Neuronal stem cell (in vitro differentiated cells): ENCODE measurements at regions not wholly inside any gene's neighbourhood (a gene's known extent, or its start where the extent isn't known, plus 50 kb on each side); places are given as distances from the start of the nearest gene placed in this dataset.
"Not testable (repeated sequence)": the region's sequence is repeated elsewhere in the genome, so short reads cannot be mapped to it uniquely, and the experiment has no call there.

Source experiments
- DNase-seq: peaks from one replicate; pipeline ENCODE4 v3.0.0-alpha.2; 2013; ENCODE audit warnings: low spot score
- H2AFZ ChIP-seq: one replicate; pipeline ENCODE4 v1.6.1; 2013; ENCODE audit warnings: mild to moderate bottlenecking, low read length, inconsistent platforms
- H2AK5ac ChIP-seq: 2 replicates; pipeline ENCODE4 v1.6.1; 2013; ENCODE audit warnings: low read depth, mild to moderate bottlenecking, inconsistent platforms, low read length, moderate library complexity, mixed read lengths
- H2BK120ac ChIP-seq: 2 replicates; pipeline ENCODE4 v1.6.1; 2013; ENCODE audit warnings: low read depth, mild to moderate bottlenecking, inconsistent platforms, low read length, moderate library complexity, mixed read lengths
- H2BK12ac ChIP-seq: one replicate; pipeline ENCODE4 v1.6.1; 2013; ENCODE audit warnings: low read length, inconsistent platforms
- H2BK15ac ChIP-seq: 2 replicates; pipeline ENCODE4 v1.6.1; 2013; ENCODE audit warnings: mild to moderate bottlenecking, low read length, inconsistent platforms, mixed read lengths
- H2BK5ac ChIP-seq: one replicate; pipeline ENCODE4 v1.6.1; 2013; ENCODE audit warnings: inconsistent platforms, mild to moderate bottlenecking, low read length, moderate library complexity
- H3K14ac ChIP-seq: one replicate; pipeline ENCODE4 v1.6.1; 2013; ENCODE audit warnings: low read length, inconsistent platforms
- H3K18ac ChIP-seq: 2 replicates; pipeline ENCODE4 v1.6.1; 2013; ENCODE audit warnings: low read length, inconsistent platforms
- H3K23ac ChIP-seq: 2 replicates; pipeline ENCODE4 v1.6.1; 2013; ENCODE audit warnings: low read depth, mild to moderate bottlenecking, mixed read lengths, low read length, inconsistent platforms; ENCODE audit not compliant: poor library complexity
- H3K27ac ChIP-seq: replicated peaks from 3 replicates; pipeline ENCODE4 v1.5.1; 2013; ENCODE audit warnings: low read length, inconsistent platforms
- H3K27me3 ChIP-seq, 3 experiments: 2 replicates each; pipeline ENCODE4 v1.6.1; 2013; ENCODE audit warnings: low read length in 3 of 3, mild to moderate bottlenecking in 2 of 3, inconsistent platforms in 1 of 3, low read depth in 1 of 3, mixed read lengths in 1 of 3, moderate library complexity in 1 of 3; ENCODE audit not compliant: control insufficient read depth in 3 of 3, insufficient read depth in 3 of 3
- H3K36me3 ChIP-seq, 2 donors: replicated peaks in 1 of 2; 2 replicates each; pipeline ENCODE4 v1.6.1; 2013; ENCODE audit warnings: low read length in 2 of 2; ENCODE audit not compliant: control insufficient read depth in 2 of 2, insufficient read depth in 2 of 2
- H3K4ac ChIP-seq: 2 replicates; pipeline ENCODE4 v1.6.1; 2013; ENCODE audit warnings: inconsistent platforms, mild to moderate bottlenecking, low read length, moderate library complexity
- H3K4me1 ChIP-seq, 2 donors: 1 replicate in 1 of 2; 2 replicates in 1 of 2; pipeline ENCODE4 v1.6.1; 2013; ENCODE audit warnings: low read length in 2 of 2, low read depth in 1 of 2; ENCODE audit not compliant: control insufficient read depth in 2 of 2, insufficient read depth in 1 of 2
- H3K4me2 ChIP-seq: one replicate; pipeline ENCODE4 v1.6.1; 2013; ENCODE audit warnings: mild to moderate bottlenecking, low read length, inconsistent platforms; ENCODE audit not compliant: insufficient read depth, poor library complexity, severe bottlenecking
- H3K4me3 ChIP-seq, 2 donors: 2 replicates each; pipeline ENCODE4 v1.5.1; 2013; ENCODE audit warnings: low read length in 2 of 2, mild to moderate bottlenecking in 2 of 2, inconsistent platforms in 1 of 2, moderate library complexity in 1 of 2
- H3K79me1 ChIP-seq: one replicate; pipeline ENCODE4 v1.6.1; 2013; ENCODE audit warnings: low read depth, mild to moderate bottlenecking, inconsistent platforms, low read length, moderate library complexity
- H3K9ac ChIP-seq: one replicate; pipeline ENCODE4 v1.6.1; 2013; ENCODE audit warnings: mild to moderate bottlenecking, low read depth, low read length, inconsistent platforms; ENCODE audit not compliant: poor library complexity
- H3K9me3 ChIP-seq, 2 donors: replicated peaks in 1 of 2; 2 replicates each; pipeline versions ENCODE3 to v1.6.1; 2013; ENCODE audit warnings: low read length in 2 of 2, mild to moderate bottlenecking in 2 of 2, inconsistent platforms in 1 of 2, low read depth in 1 of 2, mixed read lengths in 1 of 2, moderate library complexity in 1 of 2; ENCODE audit not compliant: control insufficient read depth in 2 of 2, insufficient read depth in 1 of 2
- H4K8ac ChIP-seq: one replicate; pipeline ENCODE4 v1.6.1; 2013; ENCODE audit warnings: low read depth, mild to moderate bottlenecking, inconsistent platforms, low read length, moderate library complexity
- H4K91ac ChIP-seq: one replicate; pipeline ENCODE4 v1.6.1; 2013; ENCODE audit warnings: low read length, low read depth, mild to moderate bottlenecking, inconsistent platforms; ENCODE audit not compliant: poor library complexity
- WGBS, 2 donors: extraction: QIAGEN DNeasy Blood & Tissue Kit; methylation state at CpG; one replicate each; pipeline ENCODE4 v1.1.7; 2013; ENCODE audit warnings: missing lambda C conversion rate in 2 of 2, mixed read lengths in 1 of 2; ENCODE audit not compliant: insufficient read length in 2 of 2, insufficient replicate concordance in 1 of 2; ENCODE audit errors: extremely low coverage in 2 of 2; 5-methylcytosine and 5-hydroxymethylcytosine counted together

- not testable (repeated sequence) for H4K91ac ChIP-seq, H2BK15ac ChIP-seq, H3K36me3 ChIP-seq, H2BK120ac ChIP-seq, H2AK5ac ChIP-seq, H2BK12ac ChIP-seq, H3K4me1 ChIP-seq, H3K4ac ChIP-seq, H3K18ac ChIP-seq, DNase-seq, H3K9ac ChIP-seq, H3K27ac ChIP-seq, H4K8ac ChIP-seq, H3K79me1 ChIP-seq, H3K23ac ChIP-seq, H3K4me2 ChIP-seq, H3K14ac ChIP-seq, H3K27me3 ChIP-seq, H3K4me3 ChIP-seq, H2AFZ ChIP-seq, H2BK5ac ChIP-seq
- H3K9me3 ChIP-seq, result peaks cover 0 to 18% of the 10 kb centered on the region in 2 donors
- no CpG with 5 or more reads among the region's 6 CpGs for WGBS, 2 donors
Observed at GRCh38 chr6:121797598-121797997, 362.2 kb downstream of the GJA1 start.

- H2BK12ac ChIP-seq, H3K4me3 ChIP-seq, H3K4ac ChIP-seq: not testable (repeated sequence)
Observed at GRCh38 chr6:121798126-121798525, 362.7 kb downstream of the GJA1 start.

GRCh38 chr6:121799574-121799973 lies 364.1 kb downstream of the GJA1 start:
- Histone ChIP-seq H3K4me2 (no peak overlapping the region), H2AK5ac (no peak overlapping the region), H3K27ac (no peak overlapping the region), H3K4me3 (no peak overlapping the region), H3K9me3 (peaks cover 0 to 18% of the 10 kb centered on the region in 2 donors), H3K23ac (no peak overlapping the region), H3K18ac (no peak overlapping the region), H2BK12ac (no peak overlapping the region), H3K9ac (no peak overlapping the region), H2BK15ac (no peak overlapping the region), H4K91ac (no peak overlapping the region), H4K8ac (no peak overlapping the region), H3K4me1 (no peaks in the 10 kb centered on the region), H3K27me3 (no peaks in the 10 kb centered on the region), H3K36me3 (no peaks in the 10 kb centered on the region), H2BK120ac (no peak overlapping the region), H3K14ac (no peak overlapping the region), H2BK5ac (no peak overlapping the region), H3K79me1 (no peaks in the 10 kb centered on the region), H2AFZ (no peak overlapping the region), H3K4ac (no peak overlapping the region)
- no peak for DNase-seq

More at GRCh38 chr6:121798126-121798525, 362.7 kb downstream of the GJA1 start:
- peaks cover 0 to 18% of the 10 kb centered on the region in 2 donors for H3K9me3 ChIP-seq
- not testable (repeated sequence) for H2BK120ac ChIP-seq, H3K79me1 ChIP-seq, DNase-seq, H3K14ac ChIP-seq, H3K36me3 ChIP-seq, H3K18ac ChIP-seq, H3K27me3 ChIP-seq, H2BK5ac ChIP-seq, H2AFZ ChIP-seq, H4K8ac ChIP-seq, H3K4me1 ChIP-seq, H2AK5ac ChIP-seq, H3K27ac ChIP-seq, H3K4me2 ChIP-seq, H2BK15ac ChIP-seq, H4K91ac ChIP-seq, H3K23ac ChIP-seq, H3K9ac ChIP-seq
- WGBS, 2 donors, result no CpG with 5 or more reads among the region's 1 CpG

- no peak overlapping the region for H3K27ac ChIP-seq
- no peak overlapping the region for H2BK15ac ChIP-seq
- H4K8ac ChIP-seq, result no peak overlapping the region
- no peaks in the 10 kb centered on the region for H3K27me3 ChIP-seq
- H3K4me2 ChIP-seq, result no peak overlapping the region
- no peak overlapping the region for H3K4ac ChIP-seq
- no peak overlapping the region for H2BK5ac ChIP-seq
- no peak overlapping the region for H3K14ac ChIP-seq
- H2AFZ ChIP-seq, result no peak overlapping the region
- no CpG with 5 or more reads among the region's 1 CpG for WGBS, 2 donors
- H3K9me3 ChIP-seq, result peaks cover 0 to 18% of the 10 kb centered on the region in 2 donors
- DNase-seq, result no peak
- no peak overlapping the region for H4K91ac ChIP-seq
- no peaks in the 10 kb centered on the region for H3K79me1 ChIP-seq
- no peak overlapping the region for H3K4me3 ChIP-seq
- H2BK120ac ChIP-seq, result no peak overlapping the region
- H3K23ac ChIP-seq, result no peak overlapping the region
- no peaks in the 10 kb centered on the region for H3K36me3 ChIP-seq
- H2AK5ac ChIP-seq, result no peak overlapping the region
- H3K4me1 ChIP-seq, result no peaks in the 10 kb centered on the region
- H2BK12ac ChIP-seq, result no peak overlapping the region
- no peak overlapping the region for H3K18ac ChIP-seq
- no peak overlapping the region for H3K9ac ChIP-seq
Observed at GRCh38 chr6:121800047-121800446, 364.6 kb downstream of the GJA1 start.
